GM21360 (cell line): ENCODE measurements at regions not wholly inside any gene's neighbourhood (a gene's known extent, or its start where the extent isn't known, plus 50 kb on each side); places are given as distances from the start of the nearest gene placed in this dataset.

Experiments
- ATAC-seq: cut with Tn5 transposase; IDR thresholded peaks from one replicate; pipeline ENCODE4 v1.9.1; 2021; ENCODE audit warnings: mild to moderate bottlenecking, moderate library complexity; ENCODE audit not compliant: unreplicated experiment

DNA sequence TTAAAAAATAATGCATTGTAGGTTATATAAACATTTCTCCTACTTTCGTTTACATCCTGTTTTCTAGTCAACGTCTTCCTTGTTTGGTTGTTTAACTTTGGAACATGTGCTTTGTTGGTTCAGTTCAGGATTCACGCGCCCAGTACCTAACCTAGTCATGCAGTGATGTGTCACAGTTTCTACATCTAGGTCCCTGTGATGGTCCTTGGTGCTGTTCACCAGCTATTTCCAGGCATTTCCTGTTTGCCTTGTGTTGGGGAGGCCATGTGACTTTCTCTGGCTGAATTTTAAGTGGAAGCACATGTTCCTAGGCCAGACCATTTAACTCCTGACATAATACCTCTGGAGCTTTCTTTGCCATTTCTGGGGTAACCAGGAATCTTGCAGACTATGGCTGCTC is 292.3 kb downstream of the SMARCA2 start:
- ATAC-seq: no peak

DNA sequence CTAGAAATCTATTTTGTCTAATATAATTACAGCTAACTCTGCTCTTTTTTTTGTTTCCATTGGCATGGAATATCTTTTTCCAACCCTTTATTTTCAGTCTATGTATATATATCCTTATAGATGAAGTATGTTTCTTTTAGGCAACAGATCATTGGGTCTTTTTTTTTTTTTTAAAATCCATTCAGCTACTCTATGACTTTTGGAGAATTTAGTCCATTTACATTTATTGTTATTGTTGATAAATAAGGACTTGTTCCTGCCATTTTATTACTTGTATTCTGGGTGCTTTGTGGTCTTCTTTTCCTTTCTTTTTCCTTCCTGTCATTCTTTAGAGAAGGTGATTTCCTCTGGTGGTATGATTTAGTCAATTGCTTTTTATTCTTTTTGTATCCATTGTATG is 296.8 kb downstream of the SMARCA2 start:
- no peak for ATAC-seq

DNA sequence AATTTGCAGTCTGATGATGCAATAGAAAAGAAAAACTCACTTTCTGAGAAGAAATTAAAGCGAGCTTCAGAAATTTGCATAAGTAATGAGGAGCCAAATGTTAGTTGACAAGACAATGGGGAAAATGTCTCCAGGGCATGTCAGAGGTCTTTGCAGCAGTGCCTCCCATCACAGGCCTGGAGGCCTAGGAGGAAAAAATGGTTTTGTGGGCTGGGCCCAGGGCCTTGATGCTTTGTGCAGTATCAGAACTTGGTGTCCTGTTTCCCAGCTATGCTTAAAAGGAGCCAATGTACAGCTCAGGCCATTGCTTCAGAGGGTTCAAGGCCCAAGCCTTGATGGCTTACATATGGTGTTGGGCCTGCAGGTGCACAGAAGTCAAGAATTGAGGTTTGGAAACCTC is 298.4 kb downstream of the SMARCA2 start:
- ATAC-seq: no peak

DNA sequence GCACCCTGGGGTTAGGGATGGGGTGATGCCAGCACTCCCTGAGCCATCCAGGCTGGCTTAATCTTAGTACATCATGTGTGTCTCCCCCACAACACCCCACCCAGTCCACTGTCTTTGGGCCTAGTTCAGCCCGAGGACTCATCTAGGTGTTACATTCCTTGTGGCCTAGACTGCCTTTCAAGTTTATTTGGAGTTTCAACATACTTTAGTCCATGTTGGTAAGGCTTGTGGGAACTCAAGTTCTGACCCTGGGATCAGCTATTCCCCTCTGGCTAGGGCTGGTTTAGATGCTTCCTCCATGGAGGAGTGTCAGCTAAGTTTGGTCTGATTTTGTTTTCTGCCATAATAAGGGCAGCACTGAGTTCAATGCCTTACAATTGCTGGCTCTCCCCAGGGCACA is 302.4 kb downstream of the SMARCA2 start:
- ATAC-seq: no peak

DNA sequence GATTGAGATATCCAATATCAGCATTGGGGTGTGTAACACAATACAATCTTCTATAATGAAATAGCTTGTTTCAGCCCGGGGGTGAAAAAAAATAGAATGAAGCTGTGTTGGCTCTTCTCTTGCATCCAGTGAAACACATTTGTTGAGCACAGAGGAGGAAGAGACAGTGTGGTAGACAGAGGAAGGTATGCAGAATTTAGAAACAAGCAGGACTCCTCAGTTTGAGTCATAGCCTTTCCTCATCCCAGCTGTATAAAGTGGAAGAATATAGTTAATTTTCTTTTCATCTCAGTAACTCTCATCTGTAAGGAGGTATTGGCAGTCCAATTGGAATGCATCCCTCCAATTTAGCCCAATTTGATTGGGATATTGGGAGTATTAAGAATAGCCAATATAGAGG is 302.2 kb upstream of the VLDLR start:
- ATAC-seq: no peak

DNA sequence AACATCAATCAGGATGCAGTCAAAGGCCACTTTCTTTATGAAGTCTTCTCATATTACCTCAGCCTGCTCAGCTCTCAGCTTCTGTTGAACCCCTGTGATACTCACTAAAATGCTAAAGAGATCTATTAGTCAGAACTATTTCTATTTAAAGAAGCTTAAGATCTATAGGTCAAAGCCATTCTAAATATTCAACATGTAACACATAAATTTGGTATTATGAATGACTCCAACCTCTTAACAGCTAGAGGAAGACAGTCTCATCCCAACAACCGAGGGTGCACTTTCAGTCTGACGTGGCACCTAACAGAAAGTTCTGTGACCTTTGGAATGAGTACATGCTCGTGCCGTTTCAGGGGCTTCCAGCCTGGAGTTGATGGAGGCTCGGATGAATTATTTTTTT is 301.5 kb upstream of the VLDLR start:
- no peak for ATAC-seq

DNA sequence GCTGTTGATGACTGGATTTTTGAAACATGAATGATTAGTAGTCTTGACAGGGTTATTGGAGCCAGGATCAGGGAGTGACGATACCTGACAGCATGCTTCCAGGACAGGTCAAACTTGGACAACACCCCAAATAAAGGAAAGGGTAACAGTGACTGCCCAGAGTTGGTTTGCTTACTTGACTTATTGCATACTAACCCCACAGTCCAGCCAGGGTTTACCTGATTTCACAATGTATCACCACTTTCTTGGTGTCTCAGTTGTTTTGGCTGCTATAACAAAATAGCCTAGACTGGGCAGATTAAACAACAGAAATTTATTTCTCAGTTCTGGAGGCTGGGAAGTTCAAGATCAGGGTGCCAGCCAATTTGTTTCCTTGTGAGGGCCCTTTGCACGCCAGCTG is 301.0 kb upstream of the VLDLR start:
- no peak for ATAC-seq

DNA sequence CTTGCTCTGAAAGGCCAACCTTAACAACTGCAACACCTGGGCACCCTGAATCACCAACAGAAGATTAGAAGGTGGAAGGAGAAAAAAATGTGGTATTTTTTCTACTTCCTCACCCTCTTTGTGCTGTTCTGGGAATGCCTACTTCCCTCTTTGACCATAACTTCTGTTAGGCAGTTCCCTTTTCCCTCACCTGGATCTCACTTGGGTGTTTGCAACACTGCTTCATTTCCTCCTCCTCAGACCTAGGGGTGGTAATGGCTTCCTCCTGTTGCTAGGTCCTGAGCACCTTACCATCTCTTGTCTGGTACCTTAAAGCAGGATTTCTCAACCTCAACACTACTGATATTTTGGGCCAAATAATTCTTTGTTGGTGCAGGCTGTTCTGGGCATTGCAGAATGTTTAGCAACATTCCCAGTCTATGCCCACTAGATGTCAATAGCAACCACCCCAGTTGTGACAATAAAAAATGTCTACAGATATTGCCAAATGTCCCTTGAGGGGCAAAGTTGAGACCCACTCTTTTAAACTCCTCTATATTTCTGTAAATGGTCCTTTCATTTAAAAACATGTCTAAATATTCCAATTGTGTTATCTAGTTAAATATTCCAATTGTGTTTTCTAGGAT is 300.0 kb upstream of the VLDLR start:
- ATAC-seq: no peak

DNA sequence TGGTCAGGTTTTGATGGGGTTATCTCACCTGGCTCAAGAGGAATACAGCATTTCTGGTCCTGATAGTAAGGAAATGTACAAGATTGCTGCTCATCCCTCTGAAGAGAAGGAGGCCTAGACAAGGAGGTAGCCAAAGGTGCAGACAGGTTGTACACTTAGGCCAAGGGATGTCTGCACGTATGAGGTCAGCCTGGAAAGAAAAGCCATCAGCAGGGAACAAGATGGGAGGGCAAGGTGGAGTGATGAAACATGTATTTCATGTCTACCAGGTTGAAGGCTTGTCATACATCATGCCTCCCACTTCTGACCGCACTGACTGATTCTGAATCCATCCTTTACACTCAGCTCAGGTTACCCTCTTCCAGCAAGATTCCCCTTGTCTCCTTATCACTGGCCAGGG is 296.8 kb upstream of the VLDLR start:
- ATAC-seq: no peak

DNA sequence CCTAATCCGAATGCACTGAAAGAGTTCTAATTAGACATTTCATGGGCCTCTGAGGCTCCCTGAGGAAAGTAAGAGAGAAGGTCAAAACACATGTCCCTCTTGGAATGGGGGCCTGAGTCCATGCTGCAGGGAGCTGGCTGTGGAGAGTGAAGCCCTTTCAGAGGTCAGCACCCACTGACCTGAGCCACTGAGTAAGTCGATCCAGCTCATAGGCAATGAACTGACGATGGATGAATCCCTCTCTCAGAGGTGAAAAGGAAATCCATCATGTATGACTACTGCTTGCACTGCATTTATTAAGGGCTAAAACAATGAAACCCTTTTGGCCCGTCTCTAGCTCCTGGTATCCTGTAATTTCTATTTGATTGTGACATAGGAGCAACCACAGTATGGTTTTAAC is 288.9 kb upstream of the VLDLR start:
- no peak for ATAC-seq

DNA sequence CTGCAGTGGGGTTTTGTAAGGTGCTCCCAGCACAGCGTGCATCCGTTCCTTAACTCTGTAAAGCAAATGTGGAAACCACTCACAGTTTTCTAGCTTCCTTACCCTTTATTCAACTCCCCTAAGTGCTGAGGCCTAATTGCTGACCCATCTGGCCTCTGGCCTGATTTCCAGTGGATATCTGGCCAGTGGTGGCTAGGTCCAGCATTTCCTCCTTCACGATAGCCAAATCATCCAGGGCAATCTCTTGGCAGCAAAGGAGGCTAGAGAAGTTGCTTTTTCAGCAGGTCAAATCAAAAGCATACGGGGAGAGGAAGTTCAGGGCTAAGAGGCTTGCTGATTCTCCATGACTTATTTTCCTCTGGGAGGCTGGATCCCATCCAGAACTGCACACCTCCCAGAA is 286.3 kb upstream of the VLDLR start:
- ATAC-seq: no peak

DNA sequence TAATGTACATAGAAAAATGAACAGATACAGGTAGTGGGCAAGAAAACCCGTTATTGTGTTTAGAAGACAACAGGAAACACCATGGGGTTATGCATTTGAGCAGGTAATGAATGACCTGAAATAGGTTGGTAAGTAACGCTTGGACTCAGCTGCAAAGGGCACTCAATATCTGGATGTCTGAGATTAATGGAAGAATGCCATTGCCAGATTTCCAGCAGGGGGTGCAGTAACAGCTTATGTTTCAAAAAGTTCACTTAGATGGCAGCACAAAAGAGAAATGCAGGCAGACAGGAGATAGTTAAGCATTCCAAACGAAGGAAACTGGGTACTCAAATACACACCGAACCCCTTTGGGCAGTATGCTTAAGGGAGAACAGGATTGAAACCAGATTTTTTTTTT is 285.5 kb upstream of the VLDLR start:
- ATAC-seq: no peak

DNA sequence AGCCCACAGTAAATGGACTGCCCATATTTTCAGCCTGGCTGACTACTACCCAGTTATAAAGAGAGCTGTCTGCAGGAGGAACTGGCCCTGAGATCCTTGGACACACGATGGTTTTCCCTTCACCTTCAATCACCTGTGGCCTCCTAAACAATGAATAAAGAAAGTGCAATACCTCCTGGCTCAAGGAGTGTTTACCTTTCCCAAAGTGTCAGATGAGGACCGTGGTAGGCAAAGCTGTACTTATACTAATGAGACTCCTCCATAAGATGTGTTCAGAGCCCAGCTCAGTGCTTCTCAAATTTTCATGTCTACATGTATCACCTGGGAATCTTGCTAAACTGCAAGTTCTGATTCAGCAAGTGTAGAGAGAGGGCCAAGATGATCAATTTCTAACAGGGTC is 284.5 kb upstream of the VLDLR start:
- ATAC-seq: no peak

DNA sequence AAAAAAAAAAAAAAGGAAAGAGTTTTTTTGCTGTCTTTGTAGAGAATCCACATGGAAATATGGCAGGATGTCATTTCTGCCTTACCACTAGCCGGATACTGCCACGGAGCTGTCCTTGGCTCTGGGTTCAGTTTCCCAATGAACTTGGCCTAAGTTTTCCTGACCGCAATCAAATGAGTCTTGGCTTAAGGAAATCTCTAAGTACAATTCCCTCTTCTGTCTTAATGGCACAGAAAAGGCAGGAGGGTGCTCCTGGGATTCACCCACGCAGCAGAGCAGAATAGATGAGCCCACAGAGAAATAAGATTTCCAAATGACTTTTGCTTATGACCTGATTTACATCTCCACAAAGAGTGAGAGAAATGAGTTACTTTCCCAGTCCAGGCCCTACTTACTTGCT is 284.0 kb upstream of the VLDLR start:
- no peak for ATAC-seq

DNA sequence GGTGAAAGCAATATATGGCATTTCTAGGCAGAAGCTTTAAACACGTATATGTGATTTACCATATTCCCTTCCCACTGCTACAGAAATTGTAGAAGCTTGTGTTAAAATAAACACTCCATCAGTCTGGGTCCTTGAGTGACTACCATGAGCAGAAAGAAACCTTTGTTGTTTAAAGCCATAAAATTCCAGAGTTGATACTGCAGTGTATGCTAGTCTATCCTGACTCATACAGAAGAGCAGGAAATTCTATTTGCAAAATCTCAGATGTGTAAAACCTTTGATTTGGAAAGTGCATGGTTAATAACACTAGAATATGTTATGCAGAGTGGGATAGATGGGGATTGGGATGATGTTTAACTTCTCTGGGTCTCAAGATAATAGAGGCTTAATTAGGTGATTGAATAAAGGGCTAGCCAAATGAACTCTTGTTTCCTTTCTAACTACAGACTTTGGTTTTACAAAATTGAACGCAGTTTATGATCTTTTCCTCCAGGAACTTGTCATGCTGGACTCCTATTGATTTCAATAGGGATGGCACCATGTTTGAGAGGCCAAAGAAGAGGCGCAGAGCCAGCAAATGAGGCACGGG is 282.7 kb upstream of the VLDLR start:
- no peak for ATAC-seq

DNA sequence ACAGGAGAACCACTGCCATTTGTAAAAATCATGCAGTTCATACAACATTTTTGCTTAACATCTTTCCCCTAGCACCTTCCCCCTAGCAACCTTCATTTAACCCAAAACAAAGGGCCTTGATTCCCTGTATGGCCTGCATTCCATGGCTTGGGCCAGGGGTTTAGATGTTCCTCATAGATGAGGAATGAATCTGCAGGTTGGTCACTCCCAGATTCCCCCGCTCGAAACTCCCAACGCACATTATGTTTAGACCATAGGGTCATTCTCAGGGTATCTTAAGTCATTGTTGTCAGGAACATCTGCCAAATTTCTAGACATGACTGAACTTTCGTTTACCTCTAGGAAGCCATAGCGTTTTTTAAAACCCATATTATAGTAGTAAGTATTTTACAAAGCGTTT is 282.2 kb upstream of the VLDLR start:
- no peak for ATAC-seq

DNA sequence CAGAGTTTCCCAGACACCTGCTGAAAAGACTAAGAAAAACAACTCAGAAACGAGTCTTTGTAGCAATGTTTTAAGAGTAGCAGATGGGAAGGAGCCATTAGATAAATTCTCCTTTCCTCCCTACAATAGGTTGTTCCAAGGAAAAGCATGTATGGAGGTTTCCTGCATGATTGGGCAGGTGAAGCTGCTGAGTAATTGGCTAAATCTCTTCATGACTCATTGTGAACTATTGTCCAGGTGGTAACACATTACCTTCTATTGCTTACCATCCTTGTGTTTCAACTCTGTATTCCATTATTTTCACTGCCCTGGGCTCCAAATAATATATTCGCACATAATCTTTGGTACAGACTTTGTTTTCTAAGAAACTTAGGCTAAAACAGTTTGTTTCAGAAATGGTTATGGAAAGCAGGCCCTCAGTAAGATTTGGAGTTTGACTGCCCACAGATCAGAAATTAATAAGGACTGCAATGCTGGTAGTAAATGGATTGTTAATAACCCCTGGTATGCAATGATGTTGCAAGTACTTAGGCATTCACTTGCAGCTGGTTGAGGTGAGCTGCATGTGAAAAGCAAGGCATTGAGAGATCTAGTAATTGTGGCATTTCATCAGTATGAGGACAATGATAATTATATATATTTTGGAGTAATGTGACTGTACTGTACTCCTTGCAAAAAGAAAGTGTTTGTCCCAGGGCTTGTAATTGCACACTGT is 281.4 kb upstream of the VLDLR start:
- no peak for ATAC-seq

DNA sequence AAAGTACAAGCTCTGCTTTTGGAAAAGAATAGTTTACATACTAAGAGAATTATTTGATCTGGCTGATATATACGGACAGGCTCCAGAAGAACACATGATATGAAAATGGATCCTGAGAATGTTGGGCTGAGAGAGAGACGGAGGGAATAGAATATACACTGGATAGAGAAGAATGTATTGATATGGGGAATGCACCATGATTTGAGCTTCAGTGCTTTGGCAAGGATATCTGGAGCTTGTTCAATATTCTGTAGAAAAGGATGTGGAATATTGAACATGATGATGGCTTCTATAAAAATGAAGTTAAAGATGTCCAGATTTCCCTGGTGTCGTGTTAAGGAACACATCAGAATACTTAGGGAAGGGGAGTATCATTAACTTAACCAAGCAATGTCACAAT is 280.5 kb upstream of the VLDLR start:
- ATAC-seq: no peak

DNA sequence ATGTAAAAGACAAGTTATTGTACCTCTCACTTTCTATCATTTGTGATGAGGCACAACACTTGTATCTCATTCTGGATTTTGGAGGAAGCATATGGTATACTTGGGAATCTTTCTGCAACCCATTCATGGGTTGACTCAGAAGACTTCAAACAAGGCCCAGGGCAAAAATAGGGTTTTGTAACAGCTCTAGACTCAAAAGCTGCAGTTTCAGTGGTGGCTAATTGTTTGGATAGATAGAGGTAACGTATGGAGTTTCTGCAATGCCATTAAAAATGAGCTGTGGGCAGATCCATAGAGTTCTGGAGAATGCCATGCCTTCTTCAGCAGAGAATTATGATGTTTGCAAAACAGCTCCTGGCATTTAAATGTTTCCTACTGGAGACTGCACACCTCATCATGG is 279.6 kb upstream of the VLDLR start:
- ATAC-seq: no peak

DNA sequence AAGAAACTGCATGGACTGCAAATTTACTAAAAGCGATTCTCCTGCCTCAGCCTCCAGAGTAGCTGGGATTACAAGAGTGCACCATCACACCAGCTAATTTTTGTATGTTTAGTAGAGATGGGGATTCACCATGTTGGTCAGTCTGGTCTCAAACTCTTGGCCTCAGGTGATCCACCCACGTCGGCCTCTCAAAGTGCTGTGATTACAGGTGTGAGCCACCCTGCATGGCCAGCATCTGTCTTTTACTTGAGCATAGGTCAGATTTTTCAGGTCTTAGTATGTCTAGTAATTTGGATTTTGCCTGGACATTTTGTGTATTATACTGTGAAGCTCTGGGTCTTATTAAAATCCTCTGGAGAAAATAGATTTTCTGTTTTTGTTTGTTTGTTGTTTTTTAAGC is 277.8 kb upstream of the VLDLR start:
- ATAC-seq: no peak

DNA sequence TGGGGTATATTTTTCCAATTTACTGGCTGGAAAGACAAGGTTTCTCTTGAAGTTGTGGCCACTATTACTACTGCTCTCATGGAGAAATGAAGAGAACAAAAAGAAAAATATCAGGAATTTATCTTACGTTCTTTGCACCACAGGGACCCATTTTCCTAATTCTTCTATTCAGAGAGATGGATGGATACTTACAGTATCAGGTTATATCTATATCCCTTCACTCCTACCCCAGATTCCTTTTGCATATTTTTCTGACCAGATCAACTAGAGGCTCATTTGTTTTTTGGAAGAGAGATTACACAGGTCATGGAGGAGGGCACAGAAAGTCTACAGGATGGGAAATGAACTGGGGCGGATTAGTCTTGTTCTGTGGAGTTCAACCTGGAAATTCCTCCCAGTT is 277.2 kb upstream of the VLDLR start:
- ATAC-seq: no peak

DNA sequence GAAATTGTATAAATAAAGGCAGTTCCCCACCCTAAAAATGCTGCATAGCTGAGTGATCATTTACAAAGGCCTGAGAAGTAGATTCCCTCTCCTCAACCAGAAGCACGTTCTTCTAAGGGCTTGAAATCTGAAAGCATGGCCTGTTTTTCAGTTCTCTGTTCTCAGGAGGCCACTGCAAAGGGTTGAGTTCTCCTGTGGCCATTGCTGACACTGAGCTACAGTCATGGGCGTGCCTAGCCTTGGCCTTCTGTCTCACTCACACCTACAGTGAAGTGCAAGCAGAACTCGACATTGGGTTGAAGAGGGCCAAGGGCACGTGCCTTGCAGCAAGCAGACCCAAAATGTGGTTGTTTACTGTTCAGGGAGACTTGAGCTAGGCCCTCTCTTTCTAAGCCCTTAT is 276.6 kb upstream of the VLDLR start:
- ATAC-seq: no peak
